GM12878 (cell line): ENCODE measurements at regions not wholly inside any gene's neighbourhood (a gene's known extent, or its start where the extent isn't known, plus 50 kb on each side); places are given as distances from the start of the nearest gene placed in this dataset.

Experiments
- E2F8 ChIP-seq: fragments of 450-650 bp; IDR thresholded peaks from 2 replicates; pipeline ENCODE4 v1.6.1; 2018; ENCODE audit warnings: mild to moderate bottlenecking, low read depth, moderate library complexity; ENCODE audit not compliant: partially characterized antibody
- HDAC2 ChIP-seq: fragments of 200-600 bp; sonication (generic); IDR thresholded peaks from 2 replicates; pipeline ENCODE4 v1.6.1; 2017
- MYB ChIP-seq: fragments of 150-350 bp; IDR thresholded peaks from 2 replicates; pipeline ENCODE4 v1.6.1; 2014; ENCODE audit warnings: mild to moderate bottlenecking, low read depth, low read length, borderline replicate concordance
- RAD21 ChIP-seq: IDR thresholded peaks from 2 replicates; pipeline ENCODE4 v1.6.1; 2011; ENCODE audit warnings: mild to moderate bottlenecking, low read depth, low read length, moderate library complexity; ENCODE audit not compliant: insufficient read depth
- TF ChIP-seq, protein P1 (sequence below): fragments of 450-650 bp; IDR thresholded peaks from 2 replicates; pipeline ENCODE4 v1.6.1; 2018; ENCODE audit warnings: borderline replicate concordance, mild to moderate bottlenecking; ENCODE audit not compliant: partially characterized antibody
- TF ChIP-seq, protein P2 (sequence below): fragments of 450-650 bp; IDR thresholded peaks from 2 replicates; pipeline ENCODE4 v1.6.1; 2017; ENCODE audit warnings: antibody characterized with exemption, mild to moderate bottlenecking, moderate library complexity
- TF ChIP-seq, protein P3 (sequence below): fragments of 450-650 bp; IDR thresholded peaks from 2 replicates; pipeline ENCODE4 v1.6.1; 2016; ENCODE audit warnings: mild to moderate bottlenecking, moderate library complexity, borderline replicate concordance

DNA sequence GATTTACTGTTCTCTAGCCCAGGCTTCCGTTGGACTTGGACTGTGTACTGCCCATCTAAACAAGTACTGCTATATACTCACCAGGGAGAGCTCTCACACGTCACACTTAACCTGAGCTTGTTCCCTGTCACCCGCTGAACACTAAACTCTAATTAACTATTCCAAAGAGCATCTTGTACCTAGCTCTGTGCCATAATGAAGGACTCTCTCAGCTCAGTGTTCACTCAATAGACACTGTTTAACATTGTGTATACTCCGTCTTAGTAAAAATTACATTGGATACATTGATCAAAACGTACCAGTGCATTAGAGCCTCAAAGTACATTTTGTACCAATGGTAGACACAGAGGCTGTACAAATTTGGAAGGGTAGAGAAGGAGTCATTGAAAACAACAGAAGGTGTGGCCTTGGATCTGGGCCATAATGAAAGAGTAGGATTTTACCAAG is 55.4 kb upstream of the EPHA7 start (continued):
- TF ChIP-seq, protein P1, sequence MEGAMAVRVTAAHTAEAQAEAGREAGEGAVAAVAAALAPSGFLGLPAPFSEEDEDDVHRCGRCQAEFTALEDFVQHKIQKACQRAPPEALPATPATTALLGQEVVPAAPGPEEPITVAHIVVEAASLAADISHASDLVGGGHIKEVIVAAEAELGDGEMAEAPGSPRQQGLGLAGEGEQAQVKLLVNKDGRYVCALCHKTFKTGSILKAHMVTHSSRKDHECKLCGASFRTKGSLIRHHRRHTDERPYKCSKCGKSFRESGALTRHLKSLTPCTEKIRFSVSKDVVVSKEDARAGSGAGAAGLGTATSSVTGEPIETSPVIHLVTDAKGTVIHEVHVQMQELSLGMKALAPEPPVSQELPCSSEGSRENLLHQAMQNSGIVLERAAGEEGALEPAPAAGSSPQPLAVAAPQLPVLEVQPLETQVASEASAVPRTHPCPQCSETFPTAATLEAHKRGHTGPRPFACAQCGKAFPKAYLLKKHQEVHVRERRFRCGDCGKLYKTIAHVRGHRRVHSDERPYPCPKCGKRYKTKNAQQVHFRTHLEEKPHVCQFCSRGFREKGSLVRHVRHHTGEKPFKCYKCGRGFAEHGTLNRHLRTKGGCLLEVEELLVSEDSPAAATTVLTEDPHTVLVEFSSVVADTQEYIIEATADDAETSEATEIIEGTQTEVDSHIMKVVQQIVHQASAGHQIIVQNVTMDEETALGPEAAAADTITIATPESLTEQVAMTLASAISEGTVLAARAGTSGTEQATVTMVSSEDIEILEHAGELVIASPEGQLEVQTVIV: no peak
- TF ChIP-seq, protein P2, sequence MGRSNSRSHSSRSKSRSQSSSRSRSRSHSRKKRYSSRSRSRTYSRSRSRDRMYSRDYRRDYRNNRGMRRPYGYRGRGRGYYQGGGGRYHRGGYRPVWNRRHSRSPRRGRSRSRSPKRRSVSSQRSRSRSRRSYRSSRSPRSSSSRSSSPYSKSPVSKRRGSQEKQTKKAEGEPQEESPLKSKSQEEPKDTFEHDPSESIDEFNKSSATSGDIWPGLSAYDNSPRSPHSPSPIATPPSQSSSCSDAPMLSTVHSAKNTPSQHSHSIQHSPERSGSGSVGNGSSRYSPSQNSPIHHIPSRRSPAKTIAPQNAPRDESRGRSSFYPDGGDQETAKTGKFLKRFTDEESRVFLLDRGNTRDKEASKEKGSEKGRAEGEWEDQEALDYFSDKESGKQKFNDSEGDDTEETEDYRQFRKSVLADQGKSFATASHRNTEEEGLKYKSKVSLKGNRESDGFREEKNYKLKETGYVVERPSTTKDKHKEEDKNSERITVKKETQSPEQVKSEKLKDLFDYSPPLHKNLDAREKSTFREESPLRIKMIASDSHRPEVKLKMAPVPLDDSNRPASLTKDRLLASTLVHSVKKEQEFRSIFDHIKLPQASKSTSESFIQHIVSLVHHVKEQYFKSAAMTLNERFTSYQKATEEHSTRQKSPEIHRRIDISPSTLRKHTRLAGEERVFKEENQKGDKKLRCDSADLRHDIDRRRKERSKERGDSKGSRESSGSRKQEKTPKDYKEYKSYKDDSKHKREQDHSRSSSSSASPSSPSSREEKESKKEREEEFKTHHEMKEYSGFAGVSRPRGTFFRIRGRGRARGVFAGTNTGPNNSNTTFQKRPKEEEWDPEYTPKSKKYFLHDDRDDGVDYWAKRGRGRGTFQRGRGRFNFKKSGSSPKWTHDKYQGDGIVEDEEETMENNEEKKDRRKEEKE: no peak
- TF ChIP-seq E2F8 (no peak), HDAC2 (no peak), MYB (no peak), RAD21 (no peak)
- TF ChIP-seq, protein P3, sequence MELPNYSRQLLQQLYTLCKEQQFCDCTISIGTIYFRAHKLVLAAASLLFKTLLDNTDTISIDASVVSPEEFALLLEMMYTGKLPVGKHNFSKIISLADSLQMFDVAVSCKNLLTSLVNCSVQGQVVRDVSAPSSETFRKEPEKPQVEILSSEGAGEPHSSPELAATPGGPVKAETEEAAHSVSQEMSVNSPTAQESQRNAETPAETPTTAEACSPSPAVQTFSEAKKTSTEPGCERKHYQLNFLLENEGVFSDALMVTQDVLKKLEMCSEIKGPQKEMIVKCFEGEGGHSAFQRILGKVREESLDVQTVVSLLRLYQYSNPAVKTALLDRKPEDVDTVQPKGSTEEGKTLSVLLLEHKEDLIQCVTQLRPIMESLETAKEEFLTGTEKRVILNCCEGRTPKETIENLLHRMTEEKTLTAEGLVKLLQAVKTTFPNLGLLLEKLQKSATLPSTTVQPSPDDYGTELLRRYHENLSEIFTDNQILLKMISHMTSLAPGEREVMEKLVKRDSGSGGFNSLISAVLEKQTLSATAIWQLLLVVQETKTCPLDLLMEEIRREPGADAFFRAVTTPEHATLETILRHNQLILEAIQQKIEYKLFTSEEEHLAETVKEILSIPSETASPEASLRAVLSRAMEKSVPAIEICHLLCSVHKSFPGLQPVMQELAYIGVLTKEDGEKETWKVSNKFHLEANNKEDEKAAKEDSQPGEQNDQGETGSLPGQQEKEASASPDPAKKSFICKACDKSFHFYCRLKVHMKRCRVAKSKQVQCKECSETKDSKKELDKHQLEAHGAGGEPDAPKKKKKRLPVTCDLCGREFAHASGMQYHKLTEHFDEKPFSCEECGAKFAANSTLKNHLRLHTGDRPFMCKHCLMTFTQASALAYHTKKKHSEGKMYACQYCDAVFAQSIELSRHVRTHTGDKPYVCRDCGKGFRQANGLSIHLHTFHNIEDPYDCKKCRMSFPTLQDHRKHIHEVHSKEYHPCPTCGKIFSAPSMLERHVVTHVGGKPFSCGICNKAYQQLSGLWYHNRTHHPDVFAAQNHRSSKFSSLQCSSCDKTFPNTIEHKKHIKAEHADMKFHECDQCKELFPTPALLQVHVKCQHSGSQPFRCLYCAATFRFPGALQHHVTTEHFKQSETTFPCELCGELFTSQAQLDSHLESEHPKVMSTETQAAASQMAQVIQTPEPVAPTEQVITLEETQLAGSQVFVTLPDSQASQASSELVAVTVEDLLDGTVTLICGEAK: no peak
